Pancreas (tissue), 10 donors: ENCODE measurements at regions not wholly inside any gene's neighbourhood (a gene's known extent, or its start where the extent isn't known, plus 50 kb on each side); places are given as distances from the start of the nearest gene placed in this dataset.

Source experiments
- ATAC-seq, 4 donors: fragments of 200-7000 bp; cut with Tn5 transposase; one replicate each; pipeline versions ENCODE4 v1.8.0 to v1.9.1; 2020; ENCODE audit warnings: mild to moderate bottlenecking in 4 of 4, moderate library complexity in 4 of 4
- DNase-seq, 6 donors: peaks; one replicate each; pipeline ENCODE4 v3.0.0-alpha.2; 2020
- FAIRE-seq: peaks from 2 replicates; lab custom pipeline; 2012; peaks lifted over from hg19 to GRCh38; lab: Jason Lieb, UNC
- H3K27ac ChIP-seq, 4 donors: fragments of 200-600 bp; sonication (generic); 1 replicate in 3 of 4; 2 replicates in 1 of 4; pipeline versions ENCODE4 v1.5.0 to v1.8.0; 2020
- H3K27me3 ChIP-seq, 4 donors: fragments of 200-600 bp; one replicate each; pipeline ENCODE4 v1.8.0; 2021
- H3K36me3 ChIP-seq, 3 donors: fragments of 200-600 bp; sonication (generic) in 1 of 3; one replicate each; pipeline versions ENCODE4 v1.5.0 to v1.8.0; 2020 to 2021
- H3K4me1 ChIP-seq, 3 donors: fragments of 200-600 bp; one replicate each; pipeline ENCODE4 v1.8.0; 2021
- H3K4me3 ChIP-seq, 4 donors: fragments of 200-600 bp; sonication (generic) in 2 of 4; one replicate each; pipeline versions ENCODE4 v1.5.0 to v1.8.0; 2020 to 2021
- H3K9me3 ChIP-seq, 4 donors: fragments of 200-600 bp; one replicate each; pipeline ENCODE4 v1.8.0; 2021
- WGBS, 2 donors: extraction: QIAGEN DNeasy Blood & Tissue Kit; methylation state at CpG; one replicate each; pipeline ENCODE4 v1.1.7; 2013; 5-methylcytosine and 5-hydroxymethylcytosine counted together
- intact Hi-C, 3 donors: fragments of 100-400 bp; cut with DNase I; formaldehyde crosslinking; loops; one replicate each; pipeline versions ENCODE4 v1.11.1 to v1.14.2; 2022
- TF ChIP-seq, protein P1 (sequence below), 4 donors: fragments of 200-600 bp; sonication (generic) in 3 of 4; IDR thresholded peaks; one replicate each; pipeline versions ENCODE4 v1.5.0 to v1.8.0; 2021; ENCODE audit warnings: antibody characterized with exemption in 4 of 4
- donor health status: healthy with polysubstance abuse.
- donor health status: DM: no; HTN: no; CAD: no; lungs with moderate emphysema.
- donor health status: DM: no; HTN: no; CAD: no.
- donor health status: control.
- donor health status: control.
- donor health status: Bipolar disorder and iron deficiency.
- donor health status: DM: yes; HTN: yes; CAD: no.
- donor health status: DM: no; HTN: no; CAD: no.
- donor health status: DM: no; HTN: no; CAD: no.
- donor health status: DM: yes; HTN: yes; CAD: no.

DNA sequence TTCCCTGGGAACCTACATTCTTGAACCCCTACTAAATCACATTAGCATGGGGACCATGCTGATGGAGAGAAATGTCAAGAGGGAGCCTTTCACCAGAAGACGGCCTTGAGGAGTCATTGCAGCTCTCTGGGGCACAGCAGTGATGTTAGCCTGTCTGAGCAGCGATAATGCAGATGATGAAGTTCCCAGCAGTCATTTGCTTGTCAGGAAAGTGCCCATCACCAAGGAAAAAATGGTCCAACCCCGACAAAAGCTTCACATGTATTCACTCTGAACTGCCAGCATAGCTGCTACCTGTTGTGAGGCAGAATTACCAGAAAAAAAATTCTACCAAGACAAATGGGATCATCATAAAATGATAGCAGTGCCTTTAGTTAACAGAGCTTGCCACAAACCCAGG, 238.4 kb upstream of the UMPS start:
- ATAC-seq, result no peak
- no peaks in the 10 kb centered on the region for H3K36me3 ChIP-seq
- 82 to 86% methylated on average over 3 of the region's 3 CpGs for WGBS, 2 donors
- H3K9me3 ChIP-seq, result no peaks in the 10 kb centered on the region
- H3K27ac ChIP-seq, result no peak overlapping the region
- TF ChIP-seq, protein P1, sequence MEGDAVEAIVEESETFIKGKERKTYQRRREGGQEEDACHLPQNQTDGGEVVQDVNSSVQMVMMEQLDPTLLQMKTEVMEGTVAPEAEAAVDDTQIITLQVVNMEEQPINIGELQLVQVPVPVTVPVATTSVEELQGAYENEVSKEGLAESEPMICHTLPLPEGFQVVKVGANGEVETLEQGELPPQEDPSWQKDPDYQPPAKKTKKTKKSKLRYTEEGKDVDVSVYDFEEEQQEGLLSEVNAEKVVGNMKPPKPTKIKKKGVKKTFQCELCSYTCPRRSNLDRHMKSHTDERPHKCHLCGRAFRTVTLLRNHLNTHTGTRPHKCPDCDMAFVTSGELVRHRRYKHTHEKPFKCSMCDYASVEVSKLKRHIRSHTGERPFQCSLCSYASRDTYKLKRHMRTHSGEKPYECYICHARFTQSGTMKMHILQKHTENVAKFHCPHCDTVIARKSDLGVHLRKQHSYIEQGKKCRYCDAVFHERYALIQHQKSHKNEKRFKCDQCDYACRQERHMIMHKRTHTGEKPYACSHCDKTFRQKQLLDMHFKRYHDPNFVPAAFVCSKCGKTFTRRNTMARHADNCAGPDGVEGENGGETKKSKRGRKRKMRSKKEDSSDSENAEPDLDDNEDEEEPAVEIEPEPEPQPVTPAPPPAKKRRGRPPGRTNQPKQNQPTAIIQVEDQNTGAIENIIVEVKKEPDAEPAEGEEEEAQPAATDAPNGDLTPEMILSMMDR (IDR thresholded peaks at IDR 0.05), result no peak
- DNase-seq, result no peak
- H3K4me1 ChIP-seq, result no peaks in the 10 kb centered on the region
- intact Hi-C loops, result loop anchor here in 2 of 3 donors (10.0 kb wide), 2 partner anchors 53 to 63 kb away; no protein-coding TSS in a partner anchor
- H3K27me3 ChIP-seq, result no peaks in the 10 kb centered on the region
- no peak overlapping the region for H3K4me3 ChIP-seq
- no peak for FAIRE-seq

DNA sequence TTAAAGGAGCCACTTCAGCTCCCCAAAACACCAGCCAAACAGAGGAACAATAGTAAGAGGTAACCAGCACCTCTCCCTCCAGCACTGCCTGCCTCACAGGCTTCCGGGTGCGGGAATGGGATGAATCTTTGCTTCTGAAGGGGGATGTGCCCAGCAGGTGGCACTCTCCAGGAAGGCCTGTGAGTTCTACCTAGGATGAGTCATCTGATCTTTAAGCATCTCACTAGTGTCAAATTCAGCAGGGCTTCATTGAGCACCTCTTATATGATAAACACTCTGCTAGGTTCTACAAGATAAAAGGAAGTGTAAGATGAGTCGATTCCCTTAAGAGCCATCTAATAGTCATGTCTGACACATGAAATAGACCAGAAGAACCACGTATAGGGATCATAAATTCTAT, 237.4 kb upstream of the UMPS start:
- no peak for FAIRE-seq
- H3K36me3 ChIP-seq, result no peaks in the 10 kb centered on the region

DNA sequence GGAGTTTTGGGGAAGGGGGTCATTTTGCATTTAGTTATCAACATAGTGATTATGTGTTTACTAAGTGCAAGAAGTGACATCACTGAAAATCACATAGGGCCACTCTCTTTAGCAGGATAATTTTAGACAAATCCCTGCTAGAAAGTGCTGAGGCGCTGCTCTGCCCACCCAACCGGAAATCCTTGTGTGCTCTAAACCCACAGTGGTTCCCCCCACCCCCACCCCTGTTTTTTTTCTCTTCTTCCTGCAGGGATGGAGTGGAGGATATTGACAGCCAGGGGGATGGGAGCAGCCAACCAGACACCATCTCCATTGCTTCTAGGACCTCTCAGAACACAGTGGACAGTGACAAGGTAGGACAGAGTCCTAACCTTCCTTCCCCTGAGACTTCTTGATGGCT, 234.2 kb upstream of the UMPS start:
- H3K36me3 ChIP-seq, result no peaks in the 10 kb centered on the region
- H3K4me3 ChIP-seq, result no peak overlapping the region
- FAIRE-seq, result no peak
- no peak for ATAC-seq
- DNase-seq, result no peak
- WGBS, 2 donors, result 86 to 89% methylated on average over 2 of the region's 2 CpGs
- intact Hi-C loops, result loop anchor here in 2 of 3 donors (10.0 kb wide), 2 partner anchors 49 to 59 kb away; no protein-coding TSS in a partner anchor
- no peak overlapping the region for H3K27ac ChIP-seq
- TF ChIP-seq, protein P1 (IDR thresholded peaks at IDR 0.05), result no peak
- H3K4me1 ChIP-seq, result no peaks in the 10 kb centered on the region
- no peaks in the 10 kb centered on the region for H3K9me3 ChIP-seq
- no peaks in the 10 kb centered on the region for H3K27me3 ChIP-seq

More for the DNA sequence above, 237.4 kb upstream of the UMPS start:
- H3K27me3 ChIP-seq, result no peaks in the 10 kb centered on the region
- ATAC-seq, result peak; percentile 86 to 94 (median 94)
- no peak overlapping the region for H3K4me3 ChIP-seq
- DNase-seq, result peak; percentile 44 to 77 (median 62)
- intact Hi-C loops, result loop anchor here in 2 of 3 donors (10.0 kb wide), 2 partner anchors 52 to 62 kb away; no protein-coding TSS in a partner anchor
- TF ChIP-seq, protein P1 (IDR thresholded peaks at IDR 0.05), result peak; percentile 25 to 50 (median 42)
- H3K4me1 ChIP-seq, result no peaks in the 10 kb centered on the region
- H3K9me3 ChIP-seq, result no peaks in the 10 kb centered on the region
- WGBS, 2 donors, result 61 to 76% methylated on average over 4 of the region's 4 CpGs
- H3K27ac ChIP-seq, result no peak overlapping the region

DNA sequence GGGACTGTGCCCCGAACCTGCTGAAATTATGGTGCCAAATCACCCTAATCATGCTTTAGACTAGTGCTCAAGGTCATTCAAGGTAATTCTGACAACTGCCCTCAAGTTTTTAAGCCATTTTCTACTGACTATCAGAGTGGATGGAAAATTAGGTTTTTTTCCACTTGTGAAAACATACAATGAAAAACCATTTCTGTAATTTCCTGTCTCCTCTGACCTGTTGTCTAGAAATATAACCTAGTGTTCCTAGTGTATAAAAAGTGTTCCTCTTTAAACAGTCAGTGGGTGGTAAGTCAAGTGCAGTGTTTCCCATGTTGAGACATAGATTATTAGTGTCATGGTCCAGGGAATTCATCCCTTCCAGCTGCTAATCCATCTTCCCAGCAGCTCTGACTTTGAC, 232.8 kb upstream of the UMPS start:
- DNase-seq (no peak), FAIRE-seq (no peak), ATAC-seq (no peak)
- intact Hi-C loops, result loop anchor here in 2 of 3 donors (10.0 kb wide), 2 partner anchors 47 to 57 kb away; no protein-coding TSS in a partner anchor
- 18 to 48% methylated on average over 1 of the region's 1 CpG for WGBS, 2 donors
- no peak overlapping the region for H3K4me3 ChIP-seq
- TF ChIP-seq, protein P1 (IDR thresholded peaks at IDR 0.05), result no peak
- no peaks in the 10 kb centered on the region for H3K27me3 ChIP-seq
- no peak overlapping the region for H3K27ac ChIP-seq
- no peaks in the 10 kb centered on the region for H3K4me1 ChIP-seq
- H3K36me3 ChIP-seq, result no peaks in the 10 kb centered on the region
- H3K9me3 ChIP-seq, result no peaks in the 10 kb centered on the region

DNA sequence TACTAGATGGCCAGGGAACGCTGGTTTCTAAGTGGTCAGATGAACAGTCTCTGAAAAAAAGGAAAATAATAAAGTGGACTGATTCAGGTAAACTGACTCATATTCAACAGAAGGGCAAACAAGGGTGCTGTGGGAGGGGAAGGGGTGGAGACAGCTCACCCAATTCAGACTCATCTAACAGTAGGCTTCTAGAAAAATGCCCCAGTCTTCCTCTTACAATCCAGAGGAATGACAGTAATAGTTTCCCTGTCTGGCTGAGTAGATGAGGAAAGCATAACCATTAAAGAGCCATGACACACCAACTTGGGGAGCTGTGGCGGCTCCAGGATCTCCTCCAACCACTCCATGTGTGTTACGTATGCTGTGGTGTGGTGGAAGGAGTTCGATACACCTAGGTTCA, 231.4 kb upstream of the UMPS start:
- DNase-seq (no peak), ATAC-seq (no peak), FAIRE-seq (no peak)
- Histone ChIP-seq H3K27ac (no peak overlapping the region), H3K27me3 (no peaks in the 10 kb centered on the region), H3K36me3 (no peaks in the 10 kb centered on the region), H3K4me3 (no peak overlapping the region), H3K4me1 (no peaks in the 10 kb centered on the region), H3K9me3 (no peaks in the 10 kb centered on the region)
- 81 to 92% methylated on average over 4 of the region's 4 CpGs for WGBS, 2 donors
- TF ChIP-seq, protein P1 (IDR thresholded peaks at IDR 0.05), result no peak
- intact Hi-C loops, result loop anchor here in 2 of 3 donors (10.0 kb wide), 2 partner anchors 46 to 56 kb away; no protein-coding TSS in a partner anchor
